ENCODE measurements at regions not wholly inside any gene's neighbourhood (a gene's known extent, or its start where the extent isn't known, plus 50 kb on each side); places are given as distances from the start of the nearest gene placed in this dataset.

DNA sequence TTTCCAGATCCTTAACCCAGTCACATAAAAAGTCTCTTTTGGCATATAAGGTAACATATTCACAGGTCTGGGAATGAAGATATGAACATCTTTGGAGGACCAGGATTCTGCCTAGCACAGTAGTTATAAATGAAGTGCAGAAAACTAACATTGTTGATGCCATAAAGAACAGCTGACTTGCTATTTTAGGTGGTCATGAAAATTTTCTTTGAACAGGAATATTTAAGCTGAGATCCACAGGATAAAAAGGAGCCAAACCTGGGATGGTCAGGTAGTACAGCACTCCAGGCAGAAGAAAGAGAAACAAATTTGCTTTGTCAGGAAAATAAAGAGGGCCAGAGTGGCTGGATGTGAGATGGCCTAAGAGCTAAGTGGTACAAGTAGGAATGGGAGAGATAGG lies 80.0 kb downstream of the CENPW start:
- H3K36me3 Mint-ChIP-seq (ENCODE audit: low read depth) = no peaks in the 10 kb centered on the region
- CTCF ChIA-PET = no interaction called here
- intact Hi-C loops (cut with micrococcal nuclease) = loop anchor here (10.0 kb wide), 1 partner anchor 425 kb away; no protein-coding TSS in a partner anchor
- no peaks in the 10 kb centered on the region for H3K27me3 Mint-ChIP-seq (ENCODE audit: low read depth)
- H3K4me3 Mint-ChIP-seq = no peak overlapping the region
- no peak for DNase-seq
- no peak overlapping the region for H3K27ac Mint-ChIP-seq
- peaks cover 4% of the 10 kb centered on the region for H3K9me3 Mint-ChIP-seq
- H3K4me1 Mint-ChIP-seq (ENCODE audit: low read depth) = no peaks in the 10 kb centered on the region

DNA sequence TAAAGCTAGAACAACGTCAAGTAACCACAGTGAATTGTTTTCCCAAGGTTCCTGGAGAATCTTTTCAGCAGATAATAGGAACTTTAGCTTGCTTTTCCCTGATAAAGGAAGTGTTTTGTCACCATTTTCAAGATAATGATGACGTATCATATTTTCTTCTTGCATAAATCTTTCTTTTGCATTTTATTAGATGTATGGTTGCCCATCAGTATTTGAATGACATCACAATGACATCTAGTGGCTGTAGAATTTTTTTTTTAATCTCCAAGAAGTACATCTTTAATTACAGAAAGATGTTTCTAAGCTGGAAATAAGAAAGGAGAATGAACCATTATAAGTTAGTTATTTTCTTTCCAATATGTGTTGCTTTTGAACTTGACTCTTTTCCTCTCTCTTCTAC lies 83.0 kb downstream of the CENPW start:
- Mint-ChIP-seq H3K4me3 (no peak overlapping the region), H3K36me3 (ENCODE audit: low read depth) (no peaks in the 10 kb centered on the region), H3K27ac (no peak overlapping the region), H3K4me1 (ENCODE audit: low read depth) (no peaks in the 10 kb centered on the region), H3K9me3 (no peaks in the 10 kb centered on the region), H3K27me3 (ENCODE audit: low read depth) (no peaks in the 10 kb centered on the region)
- CTCF ChIA-PET = interaction anchor here (0.8 kb wide), 1 partner anchor 10 kb away, joined by 3 read pairs; no protein-coding TSS in a partner anchor
- DNase-seq = no peak
- intact Hi-C loops (cut with micrococcal nuclease) = loop anchor here (10.0 kb wide), 1 partner anchor 428 kb away; no protein-coding TSS in a partner anchor

DNA sequence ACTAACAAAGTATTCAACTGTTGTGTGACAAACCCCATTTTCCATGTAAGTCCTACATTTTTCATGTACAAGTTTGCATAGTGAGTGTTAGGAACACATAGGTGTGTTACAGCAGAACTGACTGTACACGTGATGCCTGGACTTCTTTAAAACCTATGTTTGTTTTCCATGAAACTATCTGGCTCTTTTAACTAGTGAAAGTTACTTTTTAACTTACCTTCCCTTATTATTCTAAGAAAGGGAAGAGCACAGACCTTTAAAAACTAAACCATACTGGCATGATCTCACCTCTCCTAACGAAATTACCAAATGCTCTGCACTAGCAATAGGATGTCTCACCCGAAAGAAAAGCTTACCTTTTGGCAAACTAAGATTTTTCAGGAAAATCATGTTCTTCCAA lies 87.8 kb downstream of the CENPW start:
- intact Hi-C loops (cut with micrococcal nuclease) = loop anchor here (10.0 kb wide), 1 partner anchor 433 kb away; no protein-coding TSS in a partner anchor
- no peak overlapping the region for H3K27ac Mint-ChIP-seq
- no peaks in the 10 kb centered on the region for H3K9me3 Mint-ChIP-seq
- H3K4me3 Mint-ChIP-seq = no peak overlapping the region
- no peaks in the 10 kb centered on the region for H3K36me3 Mint-ChIP-seq (ENCODE audit: low read depth)
- DNase-seq = no peak
- peaks cover 2% of the 10 kb centered on the region for H3K27me3 Mint-ChIP-seq (ENCODE audit: low read depth)
- no peaks in the 10 kb centered on the region for H3K4me1 Mint-ChIP-seq (ENCODE audit: low read depth)
- CTCF ChIA-PET = no interaction called here

DNA sequence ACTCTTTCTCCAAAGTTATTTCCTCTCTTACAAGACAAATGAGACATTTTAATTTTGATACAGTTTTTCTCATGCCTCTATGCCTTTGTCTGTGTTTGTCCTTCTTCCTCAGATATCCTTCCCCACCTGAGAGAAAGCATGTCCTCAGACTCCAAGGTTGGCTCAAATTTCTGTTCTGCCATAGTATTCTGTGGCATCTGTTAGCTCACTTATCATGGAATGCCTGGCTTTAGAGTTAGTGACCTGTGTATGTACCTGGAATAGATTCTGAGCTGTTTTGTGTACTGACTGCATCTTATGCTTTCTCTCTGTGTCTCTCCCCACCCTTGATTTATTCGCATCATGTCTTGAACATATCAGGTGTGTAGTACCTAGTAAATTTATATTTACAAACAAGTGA lies 90.0 kb downstream of the CENPW start:
- CTCF ChIA-PET = no interaction called here
- DNase-seq = no peak
- Mint-ChIP-seq H3K27me3 (ENCODE audit: low read depth) (peaks cover 2% of the 10 kb centered on the region), H3K9me3 (no peaks in the 10 kb centered on the region), H3K4me3 (no peak overlapping the region), H3K36me3 (ENCODE audit: low read depth) (no peaks in the 10 kb centered on the region), H3K27ac (no peak overlapping the region), H3K4me1 (ENCODE audit: low read depth) (no peaks in the 10 kb centered on the region)
- intact Hi-C loops (cut with micrococcal nuclease) = loop anchor here (10.0 kb wide), 1 partner anchor 435 kb away; no protein-coding TSS in a partner anchor

DNA sequence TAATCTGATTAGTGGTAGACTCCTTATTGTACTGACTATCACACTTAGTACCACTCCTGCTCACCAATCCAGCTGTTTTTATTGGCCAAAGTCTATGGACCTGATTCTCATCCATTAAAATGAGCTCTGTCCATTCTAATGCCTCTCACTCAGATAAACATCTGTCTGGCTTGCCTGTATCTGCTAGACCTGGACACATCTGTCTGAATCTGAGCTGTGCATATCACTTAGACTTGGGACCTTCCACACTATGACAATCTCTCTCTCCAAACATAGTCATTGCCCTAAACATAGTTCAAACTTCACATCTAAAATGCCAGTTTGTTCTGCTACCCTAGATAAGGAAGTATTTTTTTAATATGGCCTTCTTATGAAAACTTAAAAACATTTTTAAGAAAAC lies 92.6 kb downstream of the CENPW start:
- no peaks in the 10 kb centered on the region for H3K36me3 Mint-ChIP-seq (ENCODE audit: low read depth)
- CTCF ChIA-PET = no interaction called here
- no peak for DNase-seq
- intact Hi-C loops (cut with micrococcal nuclease) = no loop called here
- no peak overlapping the region for H3K27ac Mint-ChIP-seq
- H3K27me3 Mint-ChIP-seq (ENCODE audit: low read depth) = peaks cover 2% of the 10 kb centered on the region
- no peaks in the 10 kb centered on the region for H3K9me3 Mint-ChIP-seq
- H3K4me3 Mint-ChIP-seq = no peak overlapping the region
- no peaks in the 10 kb centered on the region for H3K4me1 Mint-ChIP-seq (ENCODE audit: low read depth)

DNA sequence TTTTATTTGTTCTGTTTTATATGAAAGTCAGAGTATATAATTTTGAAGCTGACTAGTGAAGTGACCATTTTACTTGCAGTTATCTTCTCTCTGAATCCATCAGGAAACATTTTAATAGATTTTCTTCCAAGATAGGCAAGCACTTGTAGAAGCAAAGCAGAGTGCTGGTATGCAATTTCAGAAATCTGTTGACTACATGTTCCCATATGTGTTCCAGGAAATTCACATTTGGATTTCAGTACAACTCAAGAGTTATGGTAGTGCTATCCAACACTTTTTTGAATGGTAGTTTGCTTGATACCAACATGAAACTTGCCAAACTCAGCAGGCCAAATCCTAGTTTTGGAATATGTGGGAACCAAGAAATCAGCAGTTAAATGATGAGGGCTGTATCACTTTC lies 94.0 kb downstream of the CENPW start:
- Mint-ChIP-seq H3K9me3 (no peaks in the 10 kb centered on the region), H3K4me3 (no peak overlapping the region), H3K36me3 (ENCODE audit: low read depth) (no peaks in the 10 kb centered on the region), H3K27ac (no peak overlapping the region), H3K4me1 (ENCODE audit: low read depth) (no peaks in the 10 kb centered on the region), H3K27me3 (ENCODE audit: low read depth) (peaks cover 2% of the 10 kb centered on the region)
- no peak for DNase-seq
- CTCF ChIA-PET = no interaction called here
- intact Hi-C loops (cut with micrococcal nuclease) = no loop called here

DNA sequence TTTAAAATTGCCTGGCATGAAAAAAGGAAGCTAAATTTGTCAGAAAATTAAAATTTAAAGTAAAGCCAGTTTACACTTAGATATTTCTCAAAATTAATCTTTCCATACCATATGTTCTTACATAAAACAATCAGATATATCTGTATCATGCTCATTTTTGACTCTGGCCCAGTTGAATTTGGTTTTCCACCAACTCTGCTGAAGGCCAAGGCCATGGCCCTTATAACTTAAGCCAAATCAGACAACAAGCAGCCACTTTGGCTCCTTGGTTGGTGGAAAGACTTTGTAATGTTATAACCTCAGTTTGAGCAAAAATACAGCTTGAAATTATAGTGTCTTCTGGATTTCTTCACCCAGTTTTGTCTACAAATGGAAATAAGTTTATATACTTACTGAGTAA lies 97.3 kb downstream of the CENPW start:
- Mint-ChIP-seq H3K4me3 (no peak overlapping the region), H3K4me1 (ENCODE audit: low read depth) (no peaks in the 10 kb centered on the region), H3K27me3 (ENCODE audit: low read depth) (no peaks in the 10 kb centered on the region), H3K36me3 (ENCODE audit: low read depth) (no peaks in the 10 kb centered on the region), H3K9me3 (no peaks in the 10 kb centered on the region), H3K27ac (no peak overlapping the region)
- CTCF ChIA-PET = no interaction called here
- intact Hi-C loops (cut with micrococcal nuclease) = no loop called here
- no peak for DNase-seq

DNA sequence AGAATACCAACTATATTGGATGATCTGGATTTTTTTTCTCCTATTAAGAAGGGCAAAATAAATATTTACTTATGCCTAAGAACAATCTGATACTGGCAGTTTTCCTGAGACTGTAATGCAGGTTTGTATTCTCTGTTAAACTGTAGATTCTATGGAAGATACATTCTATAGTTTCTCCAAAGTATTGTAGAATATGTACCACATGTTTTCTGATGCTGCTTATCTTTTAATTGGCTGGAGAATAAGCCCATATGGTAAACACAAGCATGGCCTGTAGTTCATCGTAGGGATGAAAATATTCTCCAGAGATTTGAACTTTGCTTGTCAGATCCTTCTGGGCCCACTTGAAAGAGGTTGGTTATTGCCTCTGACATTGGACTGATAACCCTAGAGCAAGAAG lies 99.1 kb downstream of the CENPW start:
- no peak for DNase-seq
- Mint-ChIP-seq H3K36me3 (ENCODE audit: low read depth) (no peaks in the 10 kb centered on the region), H3K27ac (no peak overlapping the region), H3K9me3 (no peaks in the 10 kb centered on the region), H3K27me3 (ENCODE audit: low read depth) (no peaks in the 10 kb centered on the region), H3K4me3 (no peak overlapping the region), H3K4me1 (ENCODE audit: low read depth) (no peaks in the 10 kb centered on the region)
- CTCF ChIA-PET = interaction anchor here (0.5 to 0.6 kb wide), 2 partner anchors 267 to 669 kb away, joined by 3 read pairs; no protein-coding TSS in a partner anchor
- intact Hi-C loops (cut with micrococcal nuclease) = no loop called here

DNA sequence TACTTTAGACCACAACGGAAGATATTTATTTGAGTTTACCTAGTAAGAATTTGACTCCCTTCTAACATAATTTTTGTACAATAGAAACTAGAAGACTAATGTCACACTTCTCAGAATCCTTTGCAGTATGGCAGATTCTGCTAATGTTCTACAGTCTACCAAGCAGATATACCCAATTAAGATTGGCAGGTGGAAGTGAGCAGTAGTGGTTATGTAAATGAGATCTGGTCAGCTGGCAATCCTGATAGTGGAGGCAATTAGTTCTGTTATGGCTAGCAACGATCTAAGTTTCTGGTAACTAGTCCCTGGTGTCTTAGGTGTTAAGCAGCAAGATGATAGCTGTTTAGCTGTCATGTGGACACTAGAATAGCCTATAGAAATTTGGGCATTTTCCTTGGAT lies 101.0 kb downstream of the CENPW start:
- CTCF ChIA-PET = no interaction called here

DNA sequence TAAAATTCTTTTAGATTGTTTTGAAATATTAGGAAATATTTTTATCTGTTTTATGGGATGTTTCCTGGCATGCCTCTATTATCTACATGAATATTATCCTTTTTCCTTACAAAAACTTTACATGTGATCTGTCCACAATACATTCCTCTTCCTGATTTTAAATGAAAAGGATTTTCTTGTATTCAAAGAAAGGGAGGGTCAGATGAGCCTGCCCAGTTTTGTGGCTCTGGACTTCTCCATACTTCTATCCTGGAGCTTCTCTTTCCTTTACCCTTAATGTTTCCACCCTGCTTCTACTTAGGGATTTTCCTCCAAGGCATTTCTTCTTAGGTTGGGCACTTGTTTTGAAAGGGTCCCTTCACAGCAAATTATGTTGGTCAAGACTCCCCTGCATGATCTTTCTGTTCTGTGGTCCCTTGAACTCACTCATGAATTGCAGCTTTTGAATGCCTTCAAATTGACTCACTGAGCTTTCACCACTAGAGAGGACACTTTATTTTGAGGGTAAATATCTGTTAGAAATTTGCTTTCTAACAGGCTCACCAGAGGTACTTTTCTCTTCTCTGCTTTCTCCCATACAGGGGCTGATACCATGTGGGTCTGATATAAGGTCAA lies 104.9 kb downstream of the CENPW start:
- intact Hi-C loops (cut with micrococcal nuclease) = no loop called here
- H3K4me1 Mint-ChIP-seq (ENCODE audit: low read depth) = no peaks in the 10 kb centered on the region
- DNase-seq = no peak
- no peak overlapping the region for H3K4me3 Mint-ChIP-seq
- no peaks in the 10 kb centered on the region for H3K36me3 Mint-ChIP-seq (ENCODE audit: low read depth)
- H3K27me3 Mint-ChIP-seq (ENCODE audit: low read depth) = no peaks in the 10 kb centered on the region
- CTCF ChIA-PET = interaction anchor here (0.6 kb wide), 1 partner anchor 31 kb away, joined by 3 read pairs; no protein-coding TSS in a partner anchor
- H3K9me3 Mint-ChIP-seq = no peaks in the 10 kb centered on the region
- H3K27ac Mint-ChIP-seq = no peak overlapping the region

More for the DNA sequence above, 101.0 kb downstream of the CENPW start:
- Mint-ChIP-seq H3K27ac (no peak overlapping the region), H3K27me3 (ENCODE audit: low read depth) (no peaks in the 10 kb centered on the region), H3K4me3 (no peak overlapping the region), H3K36me3 (ENCODE audit: low read depth) (no peaks in the 10 kb centered on the region), H3K9me3 (no peaks in the 10 kb centered on the region), H3K4me1 (ENCODE audit: low read depth) (no peaks in the 10 kb centered on the region)
- DNase-seq = no peak
- intact Hi-C loops (cut with micrococcal nuclease) = no loop called here

DNA sequence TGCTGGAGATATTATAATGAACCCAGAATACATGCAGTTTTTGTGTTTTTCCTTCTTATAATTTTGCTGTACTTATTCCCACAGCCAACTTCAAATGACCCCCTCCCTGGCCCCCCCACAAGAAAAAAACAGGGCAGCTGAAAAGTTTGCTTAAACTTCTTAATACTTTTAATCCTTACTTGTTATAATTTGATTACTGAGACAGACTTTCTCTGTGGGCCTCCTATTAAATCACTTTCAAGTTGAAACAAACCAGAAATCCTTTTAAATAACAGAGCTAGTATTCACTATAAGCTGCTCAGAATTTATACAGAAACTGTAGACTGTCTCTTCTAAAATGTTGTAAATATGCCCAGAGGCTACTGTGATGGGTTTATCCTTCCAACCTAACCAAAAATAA lies 106.3 kb downstream of the CENPW start:
- no peaks in the 10 kb centered on the region for H3K9me3 Mint-ChIP-seq
- no peaks in the 10 kb centered on the region for H3K4me1 Mint-ChIP-seq (ENCODE audit: low read depth)
- H3K4me3 Mint-ChIP-seq = no peak overlapping the region
- intact Hi-C loops (cut with micrococcal nuclease) = no loop called here
- H3K27me3 Mint-ChIP-seq (ENCODE audit: low read depth) = no peaks in the 10 kb centered on the region
- H3K36me3 Mint-ChIP-seq (ENCODE audit: low read depth) = no peaks in the 10 kb centered on the region
- CTCF ChIA-PET = no interaction called here
- H3K27ac Mint-ChIP-seq = no peak overlapping the region
- DNase-seq = no peak

DNA sequence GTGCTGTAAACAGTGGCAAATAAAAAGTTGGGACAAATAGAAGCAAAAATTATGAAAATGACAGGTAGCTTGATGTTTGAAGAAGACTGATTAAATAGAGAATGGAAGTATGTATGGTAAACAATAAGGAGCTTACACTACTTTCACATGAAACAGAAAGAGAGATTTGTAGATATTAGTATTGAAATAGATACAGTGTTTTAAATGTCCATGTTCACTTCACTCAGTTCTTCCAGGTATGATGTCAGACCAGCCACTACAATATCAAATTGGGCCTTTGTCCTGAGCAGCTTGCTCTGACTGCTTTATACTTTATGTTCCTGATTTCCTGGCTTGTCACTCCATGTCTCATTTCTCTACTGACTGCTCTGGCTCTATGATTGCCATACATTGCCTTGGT lies 107.5 kb downstream of the CENPW start:
- no peak overlapping the region for H3K27ac Mint-ChIP-seq
- no peaks in the 10 kb centered on the region for H3K27me3 Mint-ChIP-seq (ENCODE audit: low read depth)
- intact Hi-C loops (cut with micrococcal nuclease) = no loop called here
- no peak overlapping the region for H3K4me3 Mint-ChIP-seq
- no peaks in the 10 kb centered on the region for H3K36me3 Mint-ChIP-seq (ENCODE audit: low read depth)
- no peaks in the 10 kb centered on the region for H3K9me3 Mint-ChIP-seq
- no peaks in the 10 kb centered on the region for H3K4me1 Mint-ChIP-seq (ENCODE audit: low read depth)
- CTCF ChIA-PET = no interaction called here
- no peak for DNase-seq

DNA sequence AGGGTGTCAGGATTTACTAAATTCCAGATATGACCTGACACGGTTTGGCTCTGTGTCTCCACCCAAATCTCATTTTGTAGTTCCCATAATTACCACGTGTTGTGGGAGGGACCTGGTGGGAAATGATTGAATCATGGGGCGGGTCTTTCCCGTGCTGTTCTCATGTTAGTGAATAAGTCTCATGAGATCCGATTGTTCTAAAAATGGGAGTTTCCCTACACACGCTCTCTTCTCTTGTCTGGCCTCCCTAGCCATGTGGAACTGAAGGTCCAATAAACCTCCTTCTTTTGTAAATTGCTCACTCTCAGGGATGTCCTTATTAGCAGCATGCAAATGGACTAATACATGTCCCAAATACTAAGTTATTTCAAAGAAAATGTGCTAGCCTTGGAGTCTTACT lies 121.1 kb downstream of the CENPW start:
- Mint-ChIP-seq H3K36me3 (ENCODE audit: low read depth) (no peaks in the 10 kb centered on the region), H3K9me3 (no peaks in the 10 kb centered on the region), H3K4me3 (no peak overlapping the region), H3K27me3 (ENCODE audit: low read depth) (no peaks in the 10 kb centered on the region), H3K4me1 (ENCODE audit: low read depth) (no peaks in the 10 kb centered on the region), H3K27ac (no peak overlapping the region)
- DNase-seq = no peak
- intact Hi-C loops (cut with micrococcal nuclease) = no loop called here
- CTCF ChIA-PET = no interaction called here

Measured in activated naive CD4-positive, alpha-beta T cell treated with anti-CD3 and anti-CD28 coated beads for 36 hours (primary cell).